H1 (cell line): ENCODE measurements at regions not wholly inside any gene's neighbourhood (a gene's known extent, or its start where the extent isn't known, plus 50 kb on each side); places are given as distances from the start of the nearest gene placed in this dataset.

ENCODE experiments used
- CTCF ChIA-PET: fragments of 300-600 bp; sonication (Branson Sonifier 250); formaldehyde crosslinking; loops from one replicate; lab custom pipeline; 2021; ENCODE audit not compliant: partially characterized antibody; lab: Charles Lee
- POLR2A ChIA-PET: fragments of 300-600 bp; sonication (Branson Sonifier 250); formaldehyde crosslinking; loops from one replicate; lab custom pipeline; 2021; ENCODE audit warnings: inconsistent platforms; ENCODE audit not compliant: partially characterized antibody; lab: Charles Lee
- DNase-seq, 2 experiments: peaks; one replicate each; pipeline versions ENCODE4 v3.0.0 to v3.0.0-alpha.2; 2010 to 2022; ENCODE audit warnings: low spot score in 2 of 2, low read depth in 1 of 2, mixed read lengths in 1 of 2
- FAIRE-seq: peaks from 2 replicates; lab custom pipeline; 2011; peaks lifted over from hg19 to GRCh38; lab: Jason Lieb, UNC
- H2AFZ ChIP-seq: 2 replicates; pipeline ENCODE4 v1.8.1; 2012; ENCODE audit warnings: low read length, inconsistent platforms
- H2AK5ac ChIP-seq: 2 replicates; pipeline ENCODE4 v1.6.1; 2013; ENCODE audit warnings: low read depth, low read length
- H2BK120ac ChIP-seq: replicated peaks from 2 replicates; pipeline ENCODE3; 2013; ENCODE audit warnings: low read depth, low read length, inconsistent platforms
- H2BK12ac ChIP-seq: 2 replicates; pipeline ENCODE4 v1.6.1; 2013; ENCODE audit warnings: low read depth, low read length
- H2BK15ac ChIP-seq: 2 replicates; pipeline ENCODE4 v1.6.1; 2013; ENCODE audit warnings: low read length
- H2BK20ac ChIP-seq: 2 replicates; pipeline ENCODE4 v1.6.1; 2013; ENCODE audit warnings: low read length
- H2BK5ac ChIP-seq: 2 replicates; pipeline ENCODE4 v1.6.1; 2013; ENCODE audit warnings: low read depth, low read length
- H3K14ac ChIP-seq: 2 replicates; pipeline ENCODE4 v1.6.1; 2013; ENCODE audit warnings: inconsistent platforms; ENCODE audit not compliant: insufficient read length
- H3K18ac ChIP-seq: 2 replicates; pipeline ENCODE4 v1.6.1; 2013; ENCODE audit warnings: low read length; ENCODE audit errors: extremely low read depth
- H3K23ac ChIP-seq: 2 replicates; pipeline ENCODE4 v1.6.1; 2013; ENCODE audit warnings: inconsistent platforms; ENCODE audit not compliant: insufficient read length
- H3K23me2 ChIP-seq: 2 replicates; pipeline ENCODE4 v1.6.1; 2013; ENCODE audit warnings: low read depth, low read length
- H3K27ac ChIP-seq: 2 replicates; pipeline ENCODE4 v1.6.1; 2011; ENCODE audit warnings: low read depth, low read length, inconsistent platforms
- H3K27me3 ChIP-seq, 4 experiments: replicated peaks in 1 of 4; 1 replicate in 1 of 4; 2 replicates in 3 of 4; pipeline versions ENCODE4 v1.6.1 to v1.8.1; 2011 to 2013; ENCODE audit warnings: low read length in 3 of 4, mild to moderate bottlenecking in 3 of 4, inconsistent platforms in 2 of 4, mixed read lengths in 2 of 4, moderate library complexity in 1 of 4; ENCODE audit not compliant: control insufficient read depth in 3 of 4, insufficient read depth in 3 of 4; ENCODE audit errors: extremely low read depth in 1 of 4
- H3K36me3 ChIP-seq, 4 experiments: 2 replicates each; pipeline versions ENCODE4 v1.6.1 to v1.8.1; 2011 to 2013; ENCODE audit warnings: mild to moderate bottlenecking in 4 of 4, low read length in 3 of 4, moderate library complexity in 2 of 4, control low read depth in 1 of 4, inconsistent platforms in 1 of 4; ENCODE audit not compliant: insufficient read depth in 4 of 4, control insufficient read depth in 2 of 4
- H3K4ac ChIP-seq: replicated peaks from 2 replicates; pipeline ENCODE3; 2013; ENCODE audit warnings: low read length, low read depth, mixed read lengths, inconsistent platforms; ENCODE audit not compliant: insufficient read length
- H3K4me1 ChIP-seq, 4 experiments: replicated peaks in 1 of 4; 1 replicate in 1 of 4; 2 replicates in 3 of 4; pipeline versions ENCODE4 v1.6.1 to v1.8.1; 2011 to 2013; ENCODE audit warnings: low read length in 3 of 4, inconsistent platforms in 2 of 4, mixed read lengths in 1 of 4; ENCODE audit not compliant: insufficient read depth in 4 of 4, control insufficient read depth in 3 of 4
- H3K4me2 ChIP-seq, 2 experiments: 2 replicates each; pipeline versions ENCODE4 v1.6.1 to v1.8.1; 2011 to 2013; ENCODE audit warnings: low read depth in 2 of 2, low read length in 2 of 2, control low read depth in 1 of 2, inconsistent platforms in 1 of 2, mild to moderate bottlenecking in 1 of 2; ENCODE audit not compliant: insufficient read depth in 1 of 2
- H3K4me3 ChIP-seq, 4 experiments: fragments of 200-600, 300-600 bp in 1 of 4; sonication (generic), shearing (Covaris generic), sonication (Bioruptor Twin) in 1 of 4; 2 replicates each; pipeline versions ENCODE4 v1.5.1 to v1.8.1; 2011 to 2016; ENCODE audit warnings: low read length in 4 of 4, low read depth in 3 of 4, control low read depth in 2 of 4, inconsistent platforms in 2 of 4, mild to moderate bottlenecking in 2 of 4, mixed read lengths in 1 of 4, moderate library complexity in 1 of 4; ENCODE audit not compliant: insufficient read depth in 2 of 4; ENCODE audit errors: extremely low read depth in 1 of 4
- H3K56ac ChIP-seq: replicated peaks from 2 replicates; pipeline ENCODE3; 2013; ENCODE audit warnings: low read depth, mild to moderate bottlenecking, mixed read lengths, low read length, inconsistent platforms; ENCODE audit not compliant: insufficient read length
- H3K79me1 ChIP-seq: 2 replicates; pipeline ENCODE4 v1.6.1; 2013; ENCODE audit warnings: low read depth, low read length, control low read depth
- H3K79me2 ChIP-seq, 2 experiments: 2 replicates each; pipeline versions ENCODE4 v1.6.1 to v1.8.1; 2012 to 2013; ENCODE audit warnings: low read length in 2 of 2, mild to moderate bottlenecking in 2 of 2, inconsistent platforms in 1 of 2; ENCODE audit not compliant: insufficient read depth in 2 of 2, control insufficient read depth in 1 of 2
- H3K9ac ChIP-seq, 4 experiments: replicated peaks in 1 of 4; 1 replicate in 1 of 4; 2 replicates in 3 of 4; pipeline versions ENCODE4 v1.6.1 to v1.8.1; 2011 to 2013; ENCODE audit warnings: low read depth in 3 of 4, low read length in 3 of 4, control low read depth in 2 of 4, mild to moderate bottlenecking in 2 of 4, moderate library complexity in 2 of 4, inconsistent platforms in 1 of 4; ENCODE audit errors: extremely low read depth in 1 of 4
- H3K9me3 ChIP-seq, 2 experiments: 2 replicates each; pipeline versions ENCODE4 v1.6.1 to v1.8.1; 2012 to 2013; ENCODE audit warnings: mild to moderate bottlenecking in 2 of 2, moderate library complexity in 2 of 2, control low read depth in 1 of 2, inconsistent platforms in 1 of 2, low read depth in 1 of 2, low read length in 1 of 2, mixed read lengths in 1 of 2; ENCODE audit not compliant: insufficient read depth in 2 of 2
- H4K20me1 ChIP-seq, 2 experiments: replicated peaks in 1 of 2; 2 replicates each; pipeline versions ENCODE3 to v1.8.1; 2011 to 2013; ENCODE audit warnings: inconsistent platforms in 2 of 2, low read length in 2 of 2, mild to moderate bottlenecking in 1 of 2; ENCODE audit not compliant: insufficient read depth in 2 of 2, control insufficient read depth in 1 of 2
- H4K5ac ChIP-seq: 2 replicates; pipeline ENCODE4 v1.6.1; 2013; ENCODE audit warnings: low read length, low read depth, mixed read lengths, inconsistent platforms; ENCODE audit not compliant: insufficient read length
- H4K8ac ChIP-seq: 2 replicates; pipeline ENCODE4 v1.8.0; 2013; ENCODE audit warnings: mild to moderate bottlenecking, moderate library complexity, low read length, inconsistent platforms; ENCODE audit not compliant: insufficient read depth; ENCODE audit errors: extremely low read depth
- H4K91ac ChIP-seq: replicated peaks from 2 replicates; pipeline ENCODE3; 2013; ENCODE audit warnings: low read length, mixed read lengths, inconsistent platforms; ENCODE audit not compliant: insufficient read length
- ASH2L ChIP-seq: fragments of 200-600, 300-600 bp; sonication (generic); IDR thresholded peaks from one replicate; pipeline ENCODE4 v1.7.1; 2017; ENCODE audit warnings: low read length
- ATF3 ChIP-seq: IDR thresholded peaks from 2 replicates; pipeline ENCODE4 v1.6.1; 2011; ENCODE audit warnings: low read depth, mild to moderate bottlenecking, low read length; ENCODE audit not compliant: insufficient read depth
- BCL11A ChIP-seq, 2 experiments: IDR thresholded peaks; one replicate each; pipeline ENCODE4 v1.6.1; 2011; ENCODE audit warnings: low read depth in 2 of 2, low read length in 2 of 2, mild to moderate bottlenecking in 2 of 2
- CTBP2 ChIP-seq: IDR thresholded peaks from 2 replicates; pipeline ENCODE4 v1.7.0; 2011; ENCODE audit warnings: borderline replicate concordance, mild to moderate bottlenecking, moderate library complexity, mixed read lengths, low read length; ENCODE audit not compliant: insufficient read depth, insufficient read length
- GTF2F1 ChIP-seq: IDR thresholded peaks from 2 replicates; pipeline ENCODE4 v1.6.1; 2012; ENCODE audit warnings: low read depth, low read length, improper control_type of control experiment, borderline replicate concordance
- HDAC2 ChIP-seq, 2 experiments: fragments of 300-600 bp in 1 of 2; sonication (generic) in 1 of 2; IDR thresholded peaks; 2 replicates each; pipeline ENCODE4 v1.6.1; 2011 to 2012; ENCODE audit warnings: low read depth in 2 of 2, low read length in 2 of 2, mild to moderate bottlenecking in 2 of 2, moderate library complexity in 2 of 2, borderline replicate concordance in 1 of 2, inconsistent platforms in 1 of 2
- JUN ChIP-seq: IDR thresholded peaks from 2 replicates; pipeline ENCODE4 v1.6.1; 2011; ENCODE audit warnings: low read depth, mild to moderate bottlenecking, improper control_type of control experiment, low read length
- JUND ChIP-seq: IDR thresholded peaks from 2 replicates; pipeline ENCODE4 v1.6.1; 2011; ENCODE audit warnings: mild to moderate bottlenecking, improper control_type of control experiment, low read length
- KDM5A ChIP-seq: fragments of 200-600 bp; IDR thresholded peaks from 2 replicates; pipeline ENCODE4 v1.7.1; 2012; ENCODE audit warnings: mild to moderate bottlenecking, low read length, inconsistent platforms, mixed read lengths
- SAP30 ChIP-seq: fragments of 300-600 bp; sonication (generic); IDR thresholded peaks from 2 replicates; pipeline ENCODE4 v1.7.1; 2012; ENCODE audit warnings: low read length, moderate library complexity, mild to moderate bottlenecking, inconsistent platforms; ENCODE audit not compliant: insufficient read depth, insufficient replicate concordance
- SIX5 ChIP-seq: IDR thresholded peaks from 2 replicates; pipeline ENCODE4 v1.6.1; 2011; ENCODE audit warnings: mild to moderate bottlenecking, low read depth, low read length
- TEAD4 ChIP-seq: IDR thresholded peaks from 2 replicates; pipeline ENCODE4 v1.6.1; 2012; ENCODE audit warnings: low read depth, low read length, inconsistent platforms, mixed read lengths
- ZNF274 ChIP-seq: IDR thresholded peaks from 2 replicates; pipeline ENCODE4 v1.7.0; 2012; ENCODE audit warnings: low read length, borderline replicate concordance; ENCODE audit errors: extremely low read depth
- WGBS, 2 experiments: shearing (Covaris generic) in 1 of 2; methylation state at CpG; one replicate each; pipeline versions ENCODE4 v1.1.6 to v1.1.7; 2013 to 2015; ENCODE audit warnings: low lambda C conversion rate in 2 of 2, mixed read lengths in 2 of 2, inconsistent platforms in 1 of 2, low coverage in 1 of 2, missing lambda C conversion rate in 1 of 2; ENCODE audit not compliant: insufficient replicate concordance in 2 of 2, insufficient coverage in 1 of 2, insufficient read length in 1 of 2; ENCODE audit errors: extremely low coverage in 1 of 2, missing lambda C conversion rate in 1 of 2; 5-methylcytosine and 5-hydroxymethylcytosine counted together

- Histone ChIP-seq H3K4me3 (no peak overlapping the region), H2BK15ac (no peak overlapping the region), H2BK12ac (no peak overlapping the region), H3K18ac (no peak overlapping the region), H3K4ac (no peak overlapping the region), H3K14ac (no peak overlapping the region), H4K8ac (no peak overlapping the region), H3K9me3 (no peaks in the 10 kb centered on the region), H3K9ac (no peak overlapping the region), H2BK5ac (no peak overlapping the region), H3K27me3 (no peaks in the 10 kb centered on the region), H3K4me2 (no peak overlapping the region), H4K20me1 (no peaks in the 10 kb centered on the region), H3K36me3 (no peaks in the 10 kb centered on the region), H3K79me1 (no peaks in the 10 kb centered on the region), H3K4me1 (no peaks in the 10 kb centered on the region), H4K5ac (no peak overlapping the region), H3K23me2 (no peaks in the 10 kb centered on the region), H3K23ac (no peak overlapping the region), H3K79me2 (no peaks in the 10 kb centered on the region), H2AK5ac (no peak overlapping the region), H3K56ac (no peak overlapping the region), H2BK20ac (no peak overlapping the region), H4K91ac (no peak overlapping the region), H3K27ac (no peak overlapping the region), H2BK120ac (no peak overlapping the region), H2AFZ (no peak overlapping the region)
- ChIA-PET CTCF (no interaction called here), POLR2A (no interaction called here)
- DNase-seq (no peak), FAIRE-seq (no peak)
- 90% methylated on average over 7 of the region's 7 CpGs; no CpG with 5 or more reads in 1 of the 2 experiments for WGBS, 2 experiments
- TF ChIP-seq JUN (no peak), CTBP2 (no peak), GTF2F1 (no peak), SIX5 (no peak), BCL11A (IDR thresholded peaks at IDR 0.05; ENCODE audit: low read depth in 2 of 2, low read length in 2 of 2) (no peak), ZNF274 (no peak), KDM5A (no peak), ASH2L (no peak), ATF3 (no peak), JUND (no peak), SAP30 (no peak), HDAC2 (IDR thresholded peaks at IDR 0.05; ENCODE audit: borderline replicate concordance in 1 of 2, low read depth in 2 of 2, low read length in 2 of 2) (no peak), TEAD4 (no peak)
Measured at GRCh38 chr2:125398738-125399524, 1257.0 kb upstream of the GYPC start.
